GM18858 (cell line): ENCODE measurements at regions not wholly inside any gene's neighbourhood (a gene's known extent, or its start where the extent isn't known, plus 50 kb on each side); places are given as distances from the start of the nearest gene placed in this dataset.
"Not testable (repeated sequence)": the region's sequence is repeated elsewhere in the genome, so short reads cannot be mapped to it uniquely, and the experiment has no call there.

Source experiments
- ATAC-seq: cut with Tn5 transposase; IDR thresholded peaks from one replicate; pipeline ENCODE4 v1.9.1; 2021; ENCODE audit not compliant: unreplicated experiment

DNA sequence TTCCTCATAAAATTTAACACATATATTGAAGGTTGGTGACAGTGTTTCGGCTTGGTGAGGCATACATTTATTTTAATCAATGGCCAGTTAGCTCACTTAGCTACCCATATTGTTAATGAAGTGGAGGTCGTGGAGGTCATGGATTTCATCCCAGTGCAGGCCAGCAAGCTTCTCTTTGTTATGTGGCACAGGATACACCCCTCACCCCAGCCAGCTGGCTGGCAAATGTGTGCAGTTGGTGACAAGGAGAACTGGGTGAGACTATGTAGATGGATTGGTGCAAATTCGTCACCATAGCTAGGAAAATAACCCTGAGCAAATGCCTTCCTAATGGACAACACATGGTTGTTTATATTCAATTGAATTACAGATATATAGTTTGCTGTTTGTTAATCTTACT lies 50.5 kb upstream of the FOXP2 start:
- ATAC-seq, result no peak

DNA sequence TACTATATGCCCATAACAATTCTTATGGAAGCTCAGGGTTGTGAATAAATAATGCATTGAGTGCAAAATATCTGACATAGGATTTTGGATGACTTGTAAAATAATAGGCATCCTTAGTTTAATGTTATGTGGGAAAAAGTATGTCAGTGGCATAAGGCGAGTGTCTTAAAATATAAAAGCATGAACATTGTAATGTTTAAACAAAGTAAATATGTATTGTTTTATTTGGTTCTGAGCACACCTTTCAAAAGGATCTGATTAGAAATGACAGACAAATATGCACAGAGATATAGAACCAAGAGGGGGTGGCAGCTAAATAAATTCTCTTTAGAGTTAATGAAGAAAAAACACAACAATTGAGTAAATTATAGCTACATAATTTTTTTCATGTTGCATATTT lies 51.3 kb upstream of the FOXP2 start:
- ATAC-seq, result no peak

DNA sequence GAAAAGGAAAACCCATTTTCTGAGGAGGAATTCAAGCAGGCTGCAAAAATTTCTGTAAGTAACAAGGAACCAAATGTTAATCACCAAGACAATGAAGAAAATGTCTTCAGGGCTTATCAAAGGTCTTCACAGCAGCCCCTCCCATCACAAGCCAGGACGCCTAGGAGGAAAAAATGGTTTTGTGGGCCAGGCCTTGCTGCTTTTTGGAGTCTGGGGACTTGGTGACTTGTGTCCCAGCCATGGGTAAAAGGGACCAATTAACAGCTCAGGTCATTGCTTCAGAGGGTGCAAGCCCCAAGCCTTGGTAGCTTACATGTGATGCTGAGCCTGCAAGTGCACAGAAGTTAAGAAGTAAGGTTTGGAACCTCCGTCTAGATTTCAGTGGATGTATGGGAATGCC lies 55.7 kb upstream of the FOXP2 start:
- ATAC-seq, result no peak

DNA sequence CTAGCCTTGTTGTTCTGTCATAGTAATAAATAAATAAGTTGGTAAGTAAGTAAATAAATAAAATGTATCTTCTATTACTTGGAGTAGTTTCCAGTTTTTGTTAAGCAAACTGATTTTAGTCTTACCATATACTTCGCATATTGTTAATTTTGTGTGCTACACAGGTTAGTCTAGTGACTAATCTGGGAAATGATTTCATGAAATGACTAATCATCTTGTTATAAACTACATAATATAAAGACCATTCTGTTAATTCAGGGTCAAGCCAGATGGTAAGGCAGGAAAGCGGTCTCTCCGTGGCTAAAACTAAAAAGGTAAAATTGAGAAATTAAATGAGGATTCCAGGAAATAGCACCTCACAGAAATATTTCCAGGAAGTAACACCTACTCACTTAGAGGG lies 58.5 kb upstream of the FOXP2 start:
- ATAC-seq, result no peak

DNA sequence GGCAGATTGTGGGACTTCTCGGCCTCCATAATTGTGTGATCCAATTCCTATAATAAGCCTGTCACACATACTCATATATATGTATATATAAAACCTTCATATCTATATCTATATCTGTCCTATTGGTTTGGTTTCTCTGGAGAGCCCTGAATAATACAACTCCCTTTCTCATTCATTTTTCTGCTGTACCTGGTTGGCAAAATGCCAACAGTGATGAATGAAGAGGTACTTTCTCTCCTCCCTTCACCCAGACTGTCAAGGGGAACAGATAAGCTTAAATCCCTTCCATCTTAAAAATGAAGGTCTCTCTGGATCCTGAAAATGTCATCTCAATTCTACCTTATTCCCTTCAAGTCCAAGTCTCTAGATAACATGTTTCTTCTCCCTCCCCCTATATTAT lies 60.3 kb upstream of the FOXP2 start:
- no peak for ATAC-seq

DNA sequence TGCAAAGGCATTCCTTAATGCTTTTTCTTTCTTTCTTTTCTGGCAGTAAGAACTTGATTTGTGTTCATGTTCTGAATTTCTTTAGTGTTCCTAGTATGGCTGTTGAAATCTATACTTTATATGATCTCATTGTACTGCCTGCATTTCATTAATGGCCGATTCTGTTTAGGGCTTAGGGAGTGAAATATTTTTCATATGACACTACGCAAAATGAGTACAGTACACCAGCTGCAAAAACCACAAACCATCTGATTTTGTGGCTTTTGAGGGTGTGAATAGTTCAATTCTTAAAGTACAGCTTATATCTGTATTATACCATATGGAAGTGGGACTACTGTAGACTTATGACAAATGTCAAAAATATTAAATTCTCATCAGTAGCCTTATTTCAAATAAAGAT lies 69.1 kb upstream of the FOXP2 start:
- no peak for ATAC-seq

DNA sequence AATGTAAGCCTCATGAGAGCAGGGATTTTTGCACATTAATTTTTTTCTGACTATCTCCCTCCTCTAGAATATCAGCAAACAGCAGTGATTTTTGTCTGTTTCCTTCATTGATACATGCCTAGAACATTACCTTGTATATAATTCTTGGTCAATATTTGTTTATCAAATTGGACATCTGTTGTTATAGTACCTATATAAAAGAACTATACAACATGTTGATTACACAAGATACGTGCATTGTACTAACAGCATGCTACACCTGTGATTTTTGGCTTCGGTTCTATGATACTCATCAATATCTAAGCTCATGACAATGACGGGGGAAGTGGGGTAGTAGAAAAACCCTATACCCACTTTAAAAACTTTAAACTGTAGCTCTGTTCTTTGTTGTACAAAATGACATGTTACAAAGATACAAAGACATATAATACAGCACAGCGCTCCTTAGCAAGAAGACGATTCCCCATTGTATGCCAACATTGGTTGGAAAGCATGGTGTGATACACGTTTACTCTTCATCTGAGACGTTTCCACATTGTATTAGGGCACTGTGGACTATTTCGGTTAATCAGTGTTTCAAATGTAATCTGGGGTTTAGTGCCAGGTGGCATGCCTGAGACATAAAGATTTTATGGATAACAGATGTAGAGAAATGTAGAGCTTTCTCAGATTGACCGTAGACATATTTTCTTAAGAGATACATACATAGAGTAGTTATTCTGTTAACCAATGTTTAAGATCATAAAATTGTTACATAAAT lies 70.5 kb upstream of the FOXP2 start:
- ATAC-seq, result no peak

DNA sequence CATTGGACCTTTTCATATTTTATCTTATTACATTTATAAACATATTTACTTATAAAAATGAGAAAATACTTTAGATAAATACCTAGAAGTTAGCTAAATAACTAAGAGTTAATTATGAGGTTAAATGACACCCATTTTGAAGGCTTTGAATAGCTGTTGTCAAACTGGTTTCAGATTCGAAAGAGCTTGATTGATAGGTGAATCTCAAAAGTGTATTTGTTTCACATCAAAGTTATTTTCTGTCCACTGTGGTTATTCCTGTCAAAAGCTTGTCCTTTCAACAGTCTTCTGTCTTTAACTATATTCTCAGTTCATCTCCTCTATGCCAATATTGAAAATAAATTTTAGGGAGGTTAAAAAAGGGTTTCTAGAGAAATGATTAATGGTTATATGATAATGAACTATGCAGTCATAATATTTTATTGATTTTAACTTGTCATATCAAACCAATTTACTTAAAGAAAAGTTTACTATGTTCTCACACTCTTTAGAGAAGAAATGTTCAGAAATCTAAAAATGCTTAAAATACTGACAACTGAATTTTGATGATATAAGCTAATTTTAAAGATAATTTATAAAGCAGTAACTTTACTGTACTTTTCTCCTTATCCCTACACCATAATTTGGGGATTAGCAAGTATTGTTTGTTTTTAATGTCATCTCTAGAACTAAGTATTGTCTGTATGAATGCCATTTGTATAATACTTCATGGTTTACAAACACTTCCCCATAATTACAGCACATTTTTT lies 72.0 kb upstream of the FOXP2 start:
- ATAC-seq, result no peak

DNA sequence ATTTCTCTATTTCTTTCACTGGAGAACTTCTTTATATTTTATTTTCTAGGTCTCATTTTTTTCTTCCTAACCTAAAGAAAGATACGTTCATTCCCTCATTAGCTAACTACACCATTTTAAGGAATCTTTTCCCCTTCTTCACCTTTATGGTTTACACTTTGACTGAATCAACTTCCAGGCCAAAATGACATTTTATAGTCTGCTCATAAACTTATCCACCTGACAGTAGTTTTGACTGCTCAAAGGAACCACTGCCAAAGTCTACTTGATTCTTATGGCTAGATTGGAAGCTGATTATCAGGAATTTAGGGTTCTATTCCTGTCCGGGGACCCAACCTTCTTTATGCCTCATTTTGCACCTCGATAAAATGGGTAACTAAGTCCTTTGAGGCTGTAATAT lies 73.0 kb upstream of the FOXP2 start:
- ATAC-seq, result no peak

DNA sequence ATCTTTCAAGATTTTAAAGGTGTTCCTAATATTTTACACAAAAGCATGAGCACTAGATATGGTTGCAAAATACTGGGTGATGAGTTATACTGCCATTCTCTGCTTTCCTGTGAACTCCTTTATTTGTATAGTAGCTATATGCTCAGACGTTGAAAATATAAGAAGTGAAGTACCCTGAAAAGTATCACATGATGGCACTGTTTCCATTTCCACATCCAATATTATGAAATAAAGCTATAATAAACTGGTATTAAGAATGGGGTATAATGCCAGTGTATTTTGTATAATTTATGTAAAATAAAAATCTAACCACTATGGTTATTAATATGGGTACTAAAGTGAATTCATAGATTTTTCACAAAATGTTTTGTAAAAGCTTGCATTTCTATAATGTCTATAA lies 79.6 kb upstream of the FOXP2 start:
- no peak for ATAC-seq

DNA sequence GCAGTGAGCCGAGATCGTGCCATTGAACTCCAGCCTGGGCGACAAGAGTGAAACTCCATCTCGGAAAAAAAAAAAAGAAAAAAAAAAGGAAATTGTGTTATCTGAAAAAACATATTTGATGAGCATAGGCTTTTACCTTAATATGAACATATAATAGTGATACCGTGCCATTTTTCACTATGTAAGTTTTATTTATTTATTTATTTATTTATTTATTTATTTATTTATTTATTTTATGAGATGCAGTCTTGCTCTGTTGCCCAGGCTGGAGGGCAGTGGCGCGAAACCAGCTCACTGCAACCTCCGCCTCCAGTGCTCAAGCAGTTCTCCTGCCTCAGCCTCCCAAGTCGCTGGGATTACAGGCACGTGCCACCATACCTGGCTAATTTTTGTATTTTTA lies 85.2 kb upstream of the FOXP2 start:
- not testable (repeated sequence) for ATAC-seq

DNA sequence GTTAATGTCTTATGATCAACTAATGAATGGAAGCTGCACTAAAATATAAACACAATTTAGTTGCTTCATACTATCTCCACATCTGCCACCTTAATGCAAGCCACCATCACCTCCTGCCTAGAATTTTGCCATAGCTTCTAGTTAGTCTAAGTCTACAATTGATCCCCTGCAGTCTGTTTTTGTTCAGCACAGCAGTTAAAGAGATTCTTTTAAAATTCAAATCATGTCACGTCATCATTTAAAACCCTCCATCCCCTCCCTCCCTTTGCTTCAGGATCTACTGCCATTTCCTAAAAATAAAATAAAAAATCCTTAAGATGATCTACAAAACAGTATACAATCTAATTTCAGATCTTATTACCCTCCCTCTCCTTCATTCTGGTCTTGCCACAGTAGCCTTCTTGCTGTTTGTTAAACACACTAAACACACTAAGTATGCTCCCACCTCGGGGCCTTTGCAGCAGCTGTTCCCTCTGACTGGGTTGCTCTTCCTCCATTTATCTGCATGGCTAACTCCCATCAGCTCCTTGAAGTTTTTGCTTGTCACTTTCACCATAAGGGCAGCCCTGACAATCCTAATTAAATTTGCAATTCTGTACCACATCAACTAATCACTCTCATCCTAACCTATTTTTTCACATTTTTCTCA lies 97.0 kb upstream of the FOXP2 start:
- ATAC-seq, result no peak

DNA sequence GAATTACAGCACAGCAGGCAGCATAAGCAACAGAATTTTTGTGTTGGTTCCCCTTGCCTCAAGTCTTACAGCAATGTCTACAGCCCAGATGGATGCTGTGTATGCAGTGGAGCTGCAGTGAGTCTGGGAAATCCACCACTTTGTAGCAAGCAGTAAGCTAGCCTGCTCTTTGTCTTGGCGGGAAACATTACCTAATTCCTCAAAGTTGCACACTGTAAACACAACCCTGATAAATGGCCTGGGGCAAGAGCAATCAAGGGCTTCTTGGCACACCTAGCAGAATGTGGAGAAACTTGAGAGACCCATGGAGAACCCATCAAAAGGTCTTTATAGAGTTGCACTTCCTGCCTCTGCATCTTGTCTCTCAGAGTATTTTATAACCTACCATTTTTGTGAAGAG lies 102.0 kb upstream of the FOXP2 start:
- no peak for ATAC-seq

DNA sequence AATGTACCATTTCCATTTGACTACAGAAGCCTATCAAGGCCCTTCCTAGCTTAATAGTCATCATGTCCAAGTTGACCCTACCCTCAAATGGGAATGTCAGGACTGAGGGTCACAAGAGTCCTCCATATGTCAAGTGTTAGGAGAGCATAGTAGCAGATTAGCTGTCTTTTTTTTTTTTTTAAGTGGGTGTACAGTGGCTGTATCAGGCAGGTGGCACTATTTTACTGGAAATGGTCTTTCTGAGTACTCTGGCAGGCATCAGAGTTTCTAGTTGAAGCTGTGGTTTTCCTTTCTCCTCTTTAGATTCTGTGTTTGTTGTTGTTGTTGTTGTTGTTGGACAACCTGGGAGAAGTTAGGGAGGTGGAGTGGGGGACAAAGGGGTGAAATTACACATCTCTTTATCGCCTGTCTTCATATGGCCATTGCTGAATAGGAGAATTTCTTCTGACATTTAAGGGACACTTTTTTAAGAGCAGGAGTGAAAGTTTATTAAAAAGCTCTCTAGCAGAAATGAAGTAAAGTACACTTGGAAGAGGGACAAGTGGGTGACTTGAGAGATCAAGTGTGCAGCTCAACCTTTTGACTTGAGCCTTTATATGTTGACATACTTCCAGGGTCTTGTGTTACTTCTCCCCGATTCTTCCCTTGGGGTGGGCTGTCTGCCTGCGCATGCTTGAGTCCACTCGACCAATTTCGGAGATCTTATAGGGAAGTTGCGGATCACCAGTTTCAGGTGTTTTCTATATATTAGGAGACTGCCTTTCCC lies 104.1 kb upstream of the FOXP2 start:
- ATAC-seq, result no peak

DNA sequence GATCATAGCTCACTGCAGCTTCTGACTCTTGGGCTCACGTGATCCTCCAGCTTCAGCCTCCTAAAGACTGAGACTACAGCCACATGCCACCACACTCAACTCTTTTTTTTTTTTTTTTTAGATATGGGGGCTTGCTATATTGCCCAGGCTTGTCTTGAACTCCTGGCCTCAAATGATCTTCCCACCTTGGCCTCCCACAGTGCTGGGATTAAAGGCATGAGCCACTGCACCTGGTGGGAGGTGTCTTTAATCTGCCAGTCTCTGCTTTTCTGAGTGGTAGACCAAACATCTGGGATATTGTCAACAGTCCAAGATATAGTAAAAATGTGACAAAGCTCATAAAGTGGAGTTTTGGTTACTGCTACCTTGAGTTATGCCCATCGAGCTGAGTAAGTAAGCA lies 104.9 kb upstream of the FOXP2 start:
- no peak for ATAC-seq

DNA sequence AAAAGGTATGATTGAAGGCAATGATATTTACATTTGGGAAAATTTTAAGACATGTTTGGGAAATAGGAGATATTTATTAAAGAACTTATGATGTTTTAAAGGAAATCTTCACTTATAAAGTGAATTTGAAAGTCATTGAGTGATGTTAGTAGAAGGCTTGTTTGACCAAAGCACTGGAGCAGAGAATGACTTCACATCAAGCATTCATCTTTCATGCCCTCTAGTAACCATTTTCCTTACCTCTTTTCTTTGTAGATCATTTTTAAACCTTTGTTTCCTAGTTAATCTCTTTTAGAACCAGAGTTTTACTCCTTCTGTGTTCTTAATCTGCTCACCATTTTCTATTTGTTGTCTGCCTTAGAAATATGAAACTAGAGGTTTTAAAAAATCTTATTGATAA lies 111.3 kb upstream of the FOXP2 start:
- no peak for ATAC-seq

DNA sequence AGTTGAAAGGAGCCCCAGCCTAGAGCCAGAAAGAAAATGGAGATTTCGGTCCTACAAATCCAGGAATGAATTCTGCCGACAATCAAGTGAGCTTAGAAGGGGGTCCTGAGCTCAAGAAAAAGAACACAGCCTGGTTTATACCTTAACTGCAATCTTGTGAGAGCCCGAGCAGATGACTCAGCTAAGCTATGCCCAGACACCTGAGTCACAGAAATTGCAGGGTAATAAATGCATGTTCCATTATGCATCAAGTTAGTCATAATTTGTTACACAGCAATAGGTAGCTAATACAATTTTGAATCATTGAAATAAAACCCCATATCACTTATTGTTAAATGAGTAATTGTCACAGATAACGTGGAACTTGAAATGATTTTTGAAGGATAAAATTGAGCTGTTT lies 111.8 kb upstream of the FOXP2 start:
- no peak for ATAC-seq

DNA sequence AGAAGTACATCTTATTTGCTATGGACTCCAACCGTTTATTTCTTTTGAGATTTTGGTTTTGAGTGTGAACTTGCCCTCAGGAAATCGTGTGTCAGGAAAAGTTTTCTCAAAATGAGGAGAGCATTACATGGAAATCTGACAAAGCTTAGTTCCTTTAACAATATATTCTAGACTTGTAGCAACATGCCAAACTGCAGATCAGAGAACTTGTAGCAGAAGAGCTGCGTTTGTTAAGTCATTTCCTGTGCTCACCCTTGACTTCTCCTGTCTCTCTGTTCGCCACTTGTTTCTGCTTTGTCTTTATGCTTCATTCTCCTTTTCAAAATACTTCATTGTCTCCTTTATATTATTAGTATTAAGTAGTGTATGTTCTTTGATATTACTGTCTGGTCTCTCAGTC lies 116.6 kb upstream of the FOXP2 start:
- no peak for ATAC-seq

DNA sequence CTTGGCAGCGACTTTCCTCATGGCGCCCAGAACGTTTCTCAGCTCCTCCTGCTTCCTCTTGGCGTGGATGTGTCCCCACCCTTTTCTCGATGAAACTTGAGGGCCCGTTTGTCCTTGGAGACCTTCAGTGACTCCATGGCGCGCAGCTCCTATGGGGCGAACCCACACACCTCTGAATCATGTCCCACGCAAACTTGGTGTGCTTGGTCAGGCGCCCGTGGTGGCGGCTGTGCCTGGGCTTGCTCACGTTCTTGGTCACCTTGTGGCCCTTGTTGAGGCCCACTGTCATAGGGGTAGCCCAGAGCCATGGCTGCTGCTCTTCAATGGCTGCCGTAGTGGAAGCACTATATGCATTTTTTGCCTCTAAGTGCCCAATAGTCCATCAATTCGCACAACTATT lies 117.5 kb upstream of the FOXP2 start:
- ATAC-seq, result no peak

DNA sequence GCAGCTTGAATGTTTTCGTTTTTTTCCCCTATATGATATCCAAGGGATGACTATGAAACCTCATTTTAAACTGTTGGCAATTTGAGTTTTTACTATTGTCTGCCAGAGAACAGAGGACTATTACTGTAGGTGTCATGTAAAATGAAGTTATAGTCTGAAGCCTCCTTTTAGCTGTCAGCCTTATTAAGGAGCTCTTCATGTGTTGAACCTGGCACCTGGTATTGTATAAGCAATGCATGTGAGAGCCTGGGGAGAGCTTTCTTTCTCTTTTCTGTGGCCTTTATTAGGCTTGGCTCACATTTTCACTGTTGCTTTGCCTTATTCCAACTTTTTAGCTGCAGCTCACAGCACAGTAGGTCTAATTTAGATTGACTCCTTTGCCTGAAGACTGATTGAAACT lies 119.1 kb upstream of the FOXP2 start:
- ATAC-seq, result no peak

DNA sequence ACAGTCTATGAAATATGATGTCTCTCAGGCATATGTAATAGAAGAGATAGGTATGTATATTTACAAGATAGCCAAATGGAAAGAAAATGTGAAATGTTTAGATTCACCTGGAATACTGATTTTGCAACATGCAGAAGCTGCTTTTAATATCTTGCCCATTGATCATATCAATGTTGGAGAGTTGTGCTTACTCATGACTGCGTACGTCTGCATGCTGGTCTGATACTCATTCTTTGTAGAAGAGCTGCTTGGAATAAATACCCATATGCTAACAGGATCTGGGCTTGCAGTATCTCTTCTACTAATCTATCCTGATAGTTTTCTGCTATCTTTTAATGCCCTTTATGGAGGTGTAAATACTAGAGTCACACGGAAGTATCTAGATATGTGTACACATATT lies 120.6 kb upstream of the FOXP2 start:
- no peak for ATAC-seq
